ENCODE measurements at regions not wholly inside any gene's neighbourhood (a gene's known extent, or its start where the extent isn't known, plus 50 kb on each side); places are given as distances from the start of the nearest gene placed in this dataset.

DNA sequence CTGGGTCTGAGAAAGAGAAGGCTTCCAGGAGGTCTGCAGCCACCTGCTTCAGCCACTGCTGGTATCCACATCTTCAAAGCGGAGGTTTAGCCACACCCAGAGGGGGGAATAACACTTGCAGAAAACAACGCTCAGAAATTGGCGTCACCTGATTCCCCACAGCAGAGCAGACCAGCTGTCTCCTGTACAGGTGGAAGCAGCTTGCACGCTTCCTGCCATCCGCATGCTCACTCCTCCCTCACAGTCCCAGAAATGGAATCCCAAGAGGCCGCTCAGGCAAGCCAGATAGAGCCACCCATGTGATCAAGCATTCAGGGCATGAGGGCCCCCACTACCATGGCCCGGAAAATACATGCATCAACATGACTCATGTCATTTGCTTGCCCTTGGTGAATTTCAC is 112.2 kb upstream of the DIO3 start:
- Histone ChIP-seq H3K36me3 (ENCODE audit: control insufficient read depth in 4 of 4, insufficient read depth in 4 of 4, low read length in 4 of 4) (no peaks in the 10 kb centered on the region), H3K27ac (ENCODE audit: low read depth in 1 of 2, low read length in 1 of 2) (no peak overlapping the region), H3K9me3 (ENCODE audit: control insufficient read depth in 4 of 4, insufficient read depth in 3 of 4, low read length in 3 of 4) (no peaks in the 10 kb centered on the region), H3K4me1 (ENCODE audit: control insufficient read depth in 5 of 5, insufficient read depth in 5 of 5, low read length in 5 of 5) (no peaks in the 10 kb centered on the region), H3K9ac (ENCODE audit: insufficient read depth in 1 of 2, low read length in 2 of 2) (no peak overlapping the region), H3K4me3 (no peak overlapping the region), H3K27me3 (ENCODE audit: control insufficient read depth in 3 of 3, insufficient read depth in 3 of 3, low read length in 2 of 3) (peaks cover under 1 to 8% (median 3%) of the 10 kb centered on the region in 3 donors)
- WGBS, 2 donors, result 84 to 90% methylated on average over 7 of the region's 7 CpGs
- TF ChIP-seq, protein P1, sequence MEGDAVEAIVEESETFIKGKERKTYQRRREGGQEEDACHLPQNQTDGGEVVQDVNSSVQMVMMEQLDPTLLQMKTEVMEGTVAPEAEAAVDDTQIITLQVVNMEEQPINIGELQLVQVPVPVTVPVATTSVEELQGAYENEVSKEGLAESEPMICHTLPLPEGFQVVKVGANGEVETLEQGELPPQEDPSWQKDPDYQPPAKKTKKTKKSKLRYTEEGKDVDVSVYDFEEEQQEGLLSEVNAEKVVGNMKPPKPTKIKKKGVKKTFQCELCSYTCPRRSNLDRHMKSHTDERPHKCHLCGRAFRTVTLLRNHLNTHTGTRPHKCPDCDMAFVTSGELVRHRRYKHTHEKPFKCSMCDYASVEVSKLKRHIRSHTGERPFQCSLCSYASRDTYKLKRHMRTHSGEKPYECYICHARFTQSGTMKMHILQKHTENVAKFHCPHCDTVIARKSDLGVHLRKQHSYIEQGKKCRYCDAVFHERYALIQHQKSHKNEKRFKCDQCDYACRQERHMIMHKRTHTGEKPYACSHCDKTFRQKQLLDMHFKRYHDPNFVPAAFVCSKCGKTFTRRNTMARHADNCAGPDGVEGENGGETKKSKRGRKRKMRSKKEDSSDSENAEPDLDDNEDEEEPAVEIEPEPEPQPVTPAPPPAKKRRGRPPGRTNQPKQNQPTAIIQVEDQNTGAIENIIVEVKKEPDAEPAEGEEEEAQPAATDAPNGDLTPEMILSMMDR (IDR thresholded peaks at IDR 0.05; ENCODE audit: control extremely low read depth, extremely low read depth), result no peak
- ATAC-seq (ENCODE audit: insufficient read depth, low FRiP score), result no peak
- no peak for DNase-seq

DNA sequence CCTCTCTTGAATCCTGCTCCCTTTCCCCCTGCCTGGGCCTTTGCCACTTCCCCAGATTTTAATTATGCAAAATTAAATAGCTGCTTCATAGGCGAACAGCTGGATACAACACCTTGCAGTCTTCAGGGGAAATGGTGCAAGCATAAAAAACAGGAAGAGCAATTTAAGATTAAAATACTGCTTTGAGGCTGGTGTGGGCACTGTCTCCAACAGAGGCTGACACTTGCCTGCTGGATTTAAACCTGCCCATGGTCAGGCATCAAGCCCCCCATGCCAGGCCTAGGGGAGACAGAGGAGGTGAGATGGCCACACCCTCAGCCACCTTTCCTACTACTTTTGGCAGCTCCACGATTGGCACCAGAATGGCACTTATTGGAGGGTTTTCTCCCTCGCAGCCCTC is 110.1 kb upstream of the DIO3 start:
- ATAC-seq (ENCODE audit: insufficient read depth, low FRiP score) (no peak), DNase-seq (no peak)
- H3K27ac ChIP-seq (ENCODE audit: low read depth in 1 of 2, low read length in 1 of 2), result no peak overlapping the region
- TF ChIP-seq, protein P1 (IDR thresholded peaks at IDR 0.05; ENCODE audit: control extremely low read depth, extremely low read depth), result no peak
- WGBS, 2 donors, result 53 to 77% methylated on average over 3 of the region's 3 CpGs
- H3K4me1 ChIP-seq (ENCODE audit: control insufficient read depth in 5 of 5, insufficient read depth in 5 of 5, low read length in 5 of 5), result peaks cover 0 to 2% (median 0%) of the 10 kb centered on the region in 5 donors
- no peak overlapping the region for H3K4me3 ChIP-seq
- H3K9ac ChIP-seq (ENCODE audit: insufficient read depth in 1 of 2, low read length in 2 of 2), result no peak overlapping the region
- peaks cover 0 to 3% (median 0%) of the 10 kb centered on the region in 4 donors for H3K9me3 ChIP-seq (ENCODE audit: control insufficient read depth in 4 of 4, insufficient read depth in 3 of 4, low read length in 3 of 4)
- no peaks in the 10 kb centered on the region for H3K36me3 ChIP-seq (ENCODE audit: control insufficient read depth in 4 of 4, insufficient read depth in 4 of 4, low read length in 4 of 4)
- H3K27me3 ChIP-seq (ENCODE audit: control insufficient read depth in 3 of 3, insufficient read depth in 3 of 3, low read length in 2 of 3), result peaks cover 3 to 26% (median 22%) of the 10 kb centered on the region in 3 donors

DNA sequence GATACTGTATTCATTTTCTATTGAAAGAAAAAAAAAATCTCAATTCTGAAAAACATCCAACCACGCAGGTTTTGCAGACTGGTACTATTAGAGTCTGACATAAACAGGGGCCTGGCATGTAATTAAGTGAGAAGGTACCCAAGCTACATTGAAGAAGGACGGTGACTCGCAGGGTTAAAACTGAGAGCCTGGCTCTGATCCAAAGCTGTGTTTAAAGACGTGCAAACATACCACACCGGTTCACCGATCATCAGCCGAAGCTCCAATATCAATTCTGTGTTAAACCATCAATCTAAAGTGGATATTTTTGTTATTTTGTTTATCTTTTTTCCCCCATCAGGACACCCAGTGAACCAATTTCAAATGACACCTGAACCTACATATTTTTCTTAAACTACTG is 108.1 kb upstream of the DIO3 start:
- 53 to 74% methylated on average over 7 of the region's 7 CpGs for WGBS, 2 donors
- H3K27me3 ChIP-seq (ENCODE audit: control insufficient read depth in 3 of 3, insufficient read depth in 3 of 3, low read length in 2 of 3), result peaks cover 10 to 39% (median 34%) of the 10 kb centered on the region in 3 donors
- H3K4me3 ChIP-seq, result no peak overlapping the region
- DNase-seq (no peak), ATAC-seq (ENCODE audit: insufficient read depth, low FRiP score) (no peak)
- peaks cover 0 to 4% (median 0%) of the 10 kb centered on the region in 5 donors for H3K4me1 ChIP-seq (ENCODE audit: control insufficient read depth in 5 of 5, insufficient read depth in 5 of 5, low read length in 5 of 5)
- TF ChIP-seq, protein P1 (IDR thresholded peaks at IDR 0.05; ENCODE audit: control extremely low read depth, extremely low read depth), result no peak
- no peak overlapping the region for H3K27ac ChIP-seq (ENCODE audit: low read depth in 1 of 2, low read length in 1 of 2)
- no peaks in the 10 kb centered on the region for H3K36me3 ChIP-seq (ENCODE audit: control insufficient read depth in 4 of 4, insufficient read depth in 4 of 4, low read length in 4 of 4)
- H3K9ac ChIP-seq (ENCODE audit: insufficient read depth in 1 of 2, low read length in 2 of 2), result no peak overlapping the region
- H3K9me3 ChIP-seq (ENCODE audit: control insufficient read depth in 4 of 4, insufficient read depth in 3 of 4, low read length in 3 of 4), result peaks cover 0 to 3% (median 0%) of the 10 kb centered on the region in 4 donors

DNA sequence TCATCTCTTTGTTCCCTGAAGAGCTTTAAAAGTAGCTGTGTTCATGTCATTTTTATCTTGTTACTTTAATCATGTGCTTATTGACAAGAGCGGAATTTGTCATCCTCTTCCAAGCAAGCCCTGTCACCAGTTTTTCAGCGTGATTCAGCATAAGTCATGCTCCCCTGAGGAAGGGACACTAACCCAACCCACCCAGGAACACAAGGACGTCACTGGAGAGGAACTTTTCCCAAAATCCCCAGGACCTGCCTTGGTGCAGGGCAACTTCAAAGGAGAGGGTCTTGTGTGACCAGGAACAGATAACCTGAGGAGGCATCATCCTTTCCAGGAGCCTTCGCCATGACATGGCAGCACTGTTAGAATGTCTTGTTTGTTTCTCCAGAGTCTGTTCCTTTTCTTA is 107.1 kb upstream of the DIO3 start:
- Histone ChIP-seq H3K9ac (ENCODE audit: insufficient read depth in 1 of 2, low read length in 2 of 2) (no peak overlapping the region), H3K4me1 (ENCODE audit: control insufficient read depth in 5 of 5, insufficient read depth in 5 of 5, low read length in 5 of 5) (peaks cover 0 to 10% (median 0%) of the 10 kb centered on the region in 5 donors), H3K36me3 (ENCODE audit: control insufficient read depth in 4 of 4, insufficient read depth in 4 of 4, low read length in 4 of 4) (no peaks in the 10 kb centered on the region), H3K4me3 (no peak overlapping the region), H3K27ac (ENCODE audit: low read depth in 1 of 2, low read length in 1 of 2) (no peak overlapping the region), H3K27me3 (ENCODE audit: control insufficient read depth in 3 of 3, insufficient read depth in 3 of 3, low read length in 2 of 3) (peaks cover 19 to 42% (median 34%) of the 10 kb centered on the region in 3 donors), H3K9me3 (ENCODE audit: control insufficient read depth in 4 of 4, insufficient read depth in 3 of 4, low read length in 3 of 4) (peaks cover 0 to 3% (median 0%) of the 10 kb centered on the region in 4 donors)
- no peak for DNase-seq
- no peak for ATAC-seq (ENCODE audit: insufficient read depth, low FRiP score)
- 80 to 83% methylated on average over 4 of the region's 4 CpGs for WGBS, 2 donors
- TF ChIP-seq, protein P1 (IDR thresholded peaks at IDR 0.05; ENCODE audit: control extremely low read depth, extremely low read depth), result no peak
